PFSK-1 (cell line): ENCODE measurements at regions not wholly inside any gene's neighbourhood (a gene's known extent, or its start where the extent isn't known, plus 50 kb on each side); places are given as distances from the start of the nearest gene placed in this dataset.

ENCODE experiments used
- FOXP2 ChIP-seq: optimal IDR thresholded peaks from 2 replicates; pipeline ENCODE3; 2011; ENCODE audit warnings: borderline replicate concordance, control low read depth, inconsistent platforms; ENCODE audit not compliant: insufficient read depth; ENCODE audit errors: extremely low read length, extremely low read depth
- POLR2AphosphoS5 ChIP-seq: IDR thresholded peaks from 2 replicates; pipeline ENCODE4 v1.6.1; 2012; ENCODE audit warnings: low read depth, mild to moderate bottlenecking, control low read depth, low read length, moderate library complexity
- SIN3A ChIP-seq: IDR thresholded peaks from 2 replicates; pipeline ENCODE4 v1.6.1; 2012; ENCODE audit warnings: mild to moderate bottlenecking, low read length, moderate library complexity, borderline replicate concordance; ENCODE audit not compliant: insufficient read depth
- TAF1 ChIP-seq: IDR thresholded peaks from 2 replicates; pipeline ENCODE4 v1.6.1; 2012; ENCODE audit warnings: low read length, control low read depth, borderline replicate concordance; ENCODE audit not compliant: insufficient read depth
- TF ChIP-seq, protein P1 (sequence below), 2 experiments: IDR thresholded peaks; 2 replicates each; pipeline versions ENCODE4 v1.6.1 to v1.8.0; 2011 to 2012; ENCODE audit warnings: low read depth in 2 of 2, low read length in 2 of 2, control low read depth in 1 of 2, inconsistent platforms in 1 of 2, mild to moderate bottlenecking in 1 of 2, moderate library complexity in 1 of 2; ENCODE audit not compliant: insufficient read depth in 1 of 2

DNA sequence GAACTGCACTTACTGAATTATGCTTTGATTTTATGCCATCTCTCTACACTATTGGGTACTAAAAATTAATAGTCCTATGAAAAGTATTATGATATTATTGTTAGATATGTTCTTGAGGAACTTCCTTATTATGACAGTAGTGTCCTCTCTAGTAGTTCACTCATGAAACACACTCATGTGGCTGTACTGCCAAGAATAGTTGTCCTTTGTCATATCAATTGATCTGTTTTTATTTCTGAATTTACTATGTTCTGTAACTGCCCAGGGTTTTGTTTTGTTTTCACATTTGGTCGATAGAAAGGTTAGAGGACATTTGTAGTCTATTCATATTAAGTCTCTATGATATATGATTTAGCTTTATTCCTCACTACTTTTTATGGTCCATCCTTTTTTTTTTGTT lies 215.2 kb downstream of the PPARGC1A start:
- TF ChIP-seq SIN3A (no peak), TAF1 (no peak), POLR2AphosphoS5 (no peak), FOXP2 (no peak)
- TF ChIP-seq, protein P1, sequence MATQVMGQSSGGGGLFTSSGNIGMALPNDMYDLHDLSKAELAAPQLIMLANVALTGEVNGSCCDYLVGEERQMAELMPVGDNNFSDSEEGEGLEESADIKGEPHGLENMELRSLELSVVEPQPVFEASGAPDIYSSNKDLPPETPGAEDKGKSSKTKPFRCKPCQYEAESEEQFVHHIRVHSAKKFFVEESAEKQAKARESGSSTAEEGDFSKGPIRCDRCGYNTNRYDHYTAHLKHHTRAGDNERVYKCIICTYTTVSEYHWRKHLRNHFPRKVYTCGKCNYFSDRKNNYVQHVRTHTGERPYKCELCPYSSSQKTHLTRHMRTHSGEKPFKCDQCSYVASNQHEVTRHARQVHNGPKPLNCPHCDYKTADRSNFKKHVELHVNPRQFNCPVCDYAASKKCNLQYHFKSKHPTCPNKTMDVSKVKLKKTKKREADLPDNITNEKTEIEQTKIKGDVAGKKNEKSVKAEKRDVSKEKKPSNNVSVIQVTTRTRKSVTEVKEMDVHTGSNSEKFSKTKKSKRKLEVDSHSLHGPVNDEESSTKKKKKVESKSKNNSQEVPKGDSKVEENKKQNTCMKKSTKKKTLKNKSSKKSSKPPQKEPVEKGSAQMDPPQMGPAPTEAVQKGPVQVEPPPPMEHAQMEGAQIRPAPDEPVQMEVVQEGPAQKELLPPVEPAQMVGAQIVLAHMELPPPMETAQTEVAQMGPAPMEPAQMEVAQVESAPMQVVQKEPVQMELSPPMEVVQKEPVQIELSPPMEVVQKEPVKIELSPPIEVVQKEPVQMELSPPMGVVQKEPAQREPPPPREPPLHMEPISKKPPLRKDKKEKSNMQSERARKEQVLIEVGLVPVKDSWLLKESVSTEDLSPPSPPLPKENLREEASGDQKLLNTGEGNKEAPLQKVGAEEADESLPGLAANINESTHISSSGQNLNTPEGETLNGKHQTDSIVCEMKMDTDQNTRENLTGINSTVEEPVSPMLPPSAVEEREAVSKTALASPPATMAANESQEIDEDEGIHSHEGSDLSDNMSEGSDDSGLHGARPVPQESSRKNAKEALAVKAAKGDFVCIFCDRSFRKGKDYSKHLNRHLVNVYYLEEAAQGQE (IDR thresholded peaks at IDR 0.05; ENCODE audit: insufficient read depth in 1 of 2, low read depth in 2 of 2, low read length in 2 of 2), result no peak

GRCh38 chr4:23667659-23668058 lies 222.2 kb downstream of the PPARGC1A start:
- TF ChIP-seq SIN3A, result no peak
- TF ChIP-seq FOXP2, result no peak
- no peak for TF ChIP-seq POLR2AphosphoS5
- TF ChIP-seq TAF1, result no peak
- TF ChIP-seq, protein P1 (IDR thresholded peaks at IDR 0.05; ENCODE audit: insufficient read depth in 1 of 2, low read depth in 2 of 2, low read length in 2 of 2), result no peak

- TF ChIP-seq FOXP2, result no peak
- no peak for TF ChIP-seq SIN3A
- TF ChIP-seq TAF1, result no peak
- TF ChIP-seq, protein P1 (IDR thresholded peaks at IDR 0.05; ENCODE audit: insufficient read depth in 1 of 2, low read depth in 2 of 2, low read length in 2 of 2), result no peak
- no peak for TF ChIP-seq POLR2AphosphoS5
Observed at GRCh38 chr4:23660865-23661264, 229.0 kb downstream of the PPARGC1A start.

GRCh38 chr4:23654791-23655190 lies 235.1 kb downstream of the PPARGC1A start:
- TF ChIP-seq, protein P1 (IDR thresholded peaks at IDR 0.05; ENCODE audit: insufficient read depth in 1 of 2, low read depth in 2 of 2, low read length in 2 of 2), result no peak
- TF ChIP-seq TAF1 (no peak), FOXP2 (no peak), SIN3A (no peak), POLR2AphosphoS5 (no peak)

DNA sequence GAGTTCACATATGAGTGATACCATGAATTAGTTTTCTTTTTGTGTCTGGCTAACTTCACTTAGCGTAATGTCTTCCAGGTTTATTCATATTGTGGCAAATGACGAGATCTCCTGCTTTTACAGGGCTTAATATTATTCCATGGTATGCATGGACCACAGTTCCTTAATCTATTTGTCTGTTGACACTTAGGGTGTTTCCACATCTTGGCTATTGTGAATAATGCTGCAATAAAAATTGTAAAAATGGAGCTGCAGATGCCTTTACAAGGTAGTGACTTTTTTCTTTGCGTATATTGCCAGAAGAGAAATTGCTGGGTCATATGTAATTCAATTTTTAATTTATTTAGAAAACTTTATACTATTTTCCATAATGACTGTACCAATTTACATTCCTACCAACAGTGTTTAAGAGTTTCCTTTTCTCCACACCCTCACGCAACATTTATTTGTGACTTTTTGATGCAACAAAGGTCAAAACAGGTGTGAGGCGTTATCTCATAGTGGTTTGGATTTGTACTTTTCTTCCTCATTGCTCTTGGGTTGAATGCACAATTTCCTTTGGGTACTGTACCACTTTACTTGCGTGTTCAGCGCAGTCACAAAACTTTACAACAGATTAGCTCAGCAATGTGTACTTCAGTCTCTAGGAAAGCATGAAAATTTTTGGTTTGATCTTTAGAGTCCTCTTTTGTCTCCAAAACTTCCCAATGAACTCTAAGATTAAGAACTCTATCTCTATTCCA lies 240.8 kb downstream of the PPARGC1A start:
- TF ChIP-seq FOXP2 (no peak), SIN3A (no peak), POLR2AphosphoS5 (no peak), TAF1 (no peak)
- TF ChIP-seq, protein P1 (IDR thresholded peaks at IDR 0.05; ENCODE audit: insufficient read depth in 1 of 2, low read depth in 2 of 2, low read length in 2 of 2), result no peak
